LNCAP (cell line): ENCODE measurements at regions not wholly inside any gene's neighbourhood (a gene's known extent, or its start where the extent isn't known, plus 50 kb on each side); places are given as distances from the start of the nearest gene placed in this dataset.

ENCODE experiments used
- TF ChIP-seq, protein P1 (sequence below): fragments of 450-650 bp; IDR thresholded peaks from 2 replicates; pipeline ENCODE4 v1.5.1; 2017; ENCODE audit warnings: mild to moderate bottlenecking

- TF ChIP-seq, protein P1, sequence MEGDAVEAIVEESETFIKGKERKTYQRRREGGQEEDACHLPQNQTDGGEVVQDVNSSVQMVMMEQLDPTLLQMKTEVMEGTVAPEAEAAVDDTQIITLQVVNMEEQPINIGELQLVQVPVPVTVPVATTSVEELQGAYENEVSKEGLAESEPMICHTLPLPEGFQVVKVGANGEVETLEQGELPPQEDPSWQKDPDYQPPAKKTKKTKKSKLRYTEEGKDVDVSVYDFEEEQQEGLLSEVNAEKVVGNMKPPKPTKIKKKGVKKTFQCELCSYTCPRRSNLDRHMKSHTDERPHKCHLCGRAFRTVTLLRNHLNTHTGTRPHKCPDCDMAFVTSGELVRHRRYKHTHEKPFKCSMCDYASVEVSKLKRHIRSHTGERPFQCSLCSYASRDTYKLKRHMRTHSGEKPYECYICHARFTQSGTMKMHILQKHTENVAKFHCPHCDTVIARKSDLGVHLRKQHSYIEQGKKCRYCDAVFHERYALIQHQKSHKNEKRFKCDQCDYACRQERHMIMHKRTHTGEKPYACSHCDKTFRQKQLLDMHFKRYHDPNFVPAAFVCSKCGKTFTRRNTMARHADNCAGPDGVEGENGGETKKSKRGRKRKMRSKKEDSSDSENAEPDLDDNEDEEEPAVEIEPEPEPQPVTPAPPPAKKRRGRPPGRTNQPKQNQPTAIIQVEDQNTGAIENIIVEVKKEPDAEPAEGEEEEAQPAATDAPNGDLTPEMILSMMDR = no peak
Measured at GRCh38 chr9:38342532-38342931, 50.0 kb upstream of the ALDH1B1 start.

GRCh38 chr9:38342096-38342495 lies 50.4 kb upstream of the ALDH1B1 start:
- TF ChIP-seq, protein P1 = no peak

GRCh38 chr9:38339496-38339895 lies 53.0 kb upstream of the ALDH1B1 start:
- TF ChIP-seq, protein P1 = no peak

DNA sequence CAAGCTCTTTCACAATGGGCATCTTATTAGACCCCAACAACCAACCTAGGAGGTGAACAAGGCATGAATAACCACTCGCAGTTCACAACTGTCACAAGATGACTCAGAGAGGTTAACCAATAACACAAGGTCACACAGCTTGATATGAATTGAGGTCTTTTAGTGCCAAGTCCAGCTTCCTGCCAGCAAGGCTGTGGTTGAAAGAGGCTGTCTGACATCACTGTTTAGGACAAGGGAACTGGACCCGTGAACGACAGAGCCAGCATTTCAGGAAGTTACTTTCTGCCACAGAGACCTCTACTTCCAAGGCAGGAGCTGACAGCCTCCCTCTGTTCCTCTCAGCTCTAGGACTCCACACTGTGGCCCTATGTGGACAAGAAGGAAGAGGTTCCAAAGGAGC lies 53.4 kb upstream of the ALDH1B1 start:
- TF ChIP-seq, protein P1 = no peak

GRCh38 chr9:38338342-38339018 lies 54.0 kb upstream of the ALDH1B1 start:
- TF ChIP-seq, protein P1 = no peak

DNA sequence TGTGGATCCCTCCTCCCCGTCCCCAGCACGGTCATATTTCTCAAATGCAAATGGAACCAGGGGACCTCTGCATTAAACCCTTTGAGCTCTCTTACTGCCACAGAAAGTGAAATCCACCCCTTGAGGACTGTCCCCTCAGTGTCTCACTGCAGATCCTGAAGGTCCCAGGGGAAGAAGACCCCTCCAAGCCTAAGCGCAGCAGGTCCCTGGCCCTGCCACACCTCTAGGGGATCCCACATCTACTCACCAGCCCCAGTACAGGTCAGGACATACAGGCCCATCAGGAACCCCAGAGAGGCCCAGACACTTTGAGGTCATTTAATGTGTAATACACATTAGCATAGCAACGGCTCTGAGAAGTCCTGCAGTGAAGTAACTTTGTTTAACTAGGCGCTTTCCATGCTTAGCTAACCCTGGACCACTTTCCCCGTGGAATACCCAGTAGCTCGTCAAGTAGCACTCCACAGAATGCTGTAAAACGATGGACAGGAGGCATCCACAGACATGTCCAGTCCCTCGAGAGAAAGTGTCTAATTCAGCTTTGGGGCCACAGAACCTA lies 54.7 kb upstream of the ALDH1B1 start:
- TF ChIP-seq, protein P1 = no peak

- TF ChIP-seq, protein P1 = no peak
Measured at GRCh38 chr9:38337181-38337580, 55.3 kb upstream of the ALDH1B1 start.
